NCI-H1092 (cell line): ENCODE measurements at regions not wholly inside any gene's neighbourhood (a gene's known extent, or its start where the extent isn't known, plus 50 kb on each side); places are given as distances from the start of the nearest gene placed in this dataset.
"Not testable (repeated sequence)": the region's sequence is repeated elsewhere in the genome, so short reads cannot be mapped to it uniquely, and the experiment has no call there.

ENCODE experiments used
- DNase-seq: peaks from one replicate; lab custom pipeline; 2025; lab: John Stamatoyannopoulos, UW

GRCh38 chr15:26073430-26074333, 210.6 kb upstream of the ATP10A start:
- DNase-seq, result no peak

DNA sequence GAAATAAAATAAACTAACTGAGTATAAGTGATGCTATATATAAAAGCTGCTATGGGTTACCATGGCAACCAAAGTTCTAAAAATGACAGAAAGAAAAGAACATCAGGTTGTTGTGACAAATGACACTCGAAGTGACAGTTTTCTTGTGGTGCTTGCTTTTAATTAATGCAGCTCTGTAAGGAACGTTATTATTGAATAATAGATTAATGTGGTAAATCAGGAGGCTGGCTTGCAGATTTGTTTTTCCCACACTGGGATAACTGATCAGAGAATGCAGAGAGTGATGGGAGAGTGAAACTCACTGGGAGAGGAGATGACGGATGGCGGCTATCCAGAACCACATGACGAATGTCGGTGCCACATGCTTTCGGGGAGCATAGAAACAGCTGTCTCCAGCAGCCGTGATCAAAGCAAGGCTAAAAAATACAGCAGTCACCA, 207.0 kb upstream of the ATP10A start:
- no peak for DNase-seq

DNA sequence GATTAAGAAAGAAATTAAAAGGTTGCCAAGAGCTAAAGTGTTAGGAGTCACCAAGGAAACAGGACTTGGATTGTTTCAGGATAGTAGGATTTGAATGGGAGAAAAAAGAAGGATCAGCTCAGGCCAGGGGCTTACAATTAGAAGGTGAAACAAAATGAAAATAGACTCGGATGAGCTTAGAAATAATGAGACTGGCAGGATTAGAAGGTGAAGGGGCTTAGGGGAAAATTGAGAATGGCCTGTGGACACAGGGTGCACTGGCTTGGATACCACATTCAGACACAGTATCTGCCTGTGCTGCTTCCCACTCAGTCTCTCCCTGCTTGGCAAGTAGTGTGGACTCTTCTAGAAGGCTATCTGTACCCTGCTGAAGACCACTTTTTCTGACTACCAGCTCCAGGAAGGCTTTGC, 206.1 kb upstream of the ATP10A start:
- no peak for DNase-seq

DNA sequence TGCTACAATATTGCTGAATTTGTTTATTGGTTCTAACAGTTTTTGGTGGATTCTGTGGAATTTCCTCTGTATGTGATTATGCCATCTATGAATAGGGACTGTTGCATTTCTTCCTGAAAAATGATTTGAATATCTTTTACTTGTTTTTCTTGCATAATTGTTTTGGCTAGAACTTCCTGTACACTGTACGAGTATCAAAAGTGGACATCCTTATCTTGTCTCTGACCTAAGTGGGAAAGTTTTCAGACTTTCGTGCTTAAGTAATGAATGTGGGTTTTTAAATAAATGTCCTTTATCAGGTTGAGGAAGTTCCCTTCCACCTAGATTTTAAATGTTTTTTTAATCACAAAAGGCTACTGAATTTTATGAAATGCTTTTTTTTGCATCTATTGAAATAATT, 203.8 kb upstream of the ATP10A start:
- no peak for DNase-seq

DNA sequence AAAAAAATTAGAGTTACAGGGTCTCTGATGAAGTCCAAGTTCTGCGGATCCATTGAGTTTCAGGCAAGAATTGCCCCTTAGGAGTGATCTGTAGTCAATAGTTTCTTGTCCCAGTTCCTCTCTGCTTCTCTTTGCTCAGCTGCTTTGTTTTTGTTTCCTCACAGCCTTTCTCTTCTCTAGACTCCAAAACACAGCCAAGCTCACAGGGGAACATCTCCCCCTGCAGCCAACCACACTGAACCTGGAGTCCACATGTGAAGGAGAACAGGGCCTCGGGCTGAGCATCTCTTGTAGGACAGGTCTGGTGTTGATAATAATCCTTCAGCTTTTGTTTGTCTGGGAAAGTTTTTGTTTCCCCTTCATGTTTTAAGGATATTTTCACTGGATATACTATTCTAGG, 202.6 kb upstream of the ATP10A start:
- no peak for DNase-seq

GRCh38 chr15:26061248-26061647, 198.1 kb upstream of the ATP10A start:
- no peak for DNase-seq

DNA sequence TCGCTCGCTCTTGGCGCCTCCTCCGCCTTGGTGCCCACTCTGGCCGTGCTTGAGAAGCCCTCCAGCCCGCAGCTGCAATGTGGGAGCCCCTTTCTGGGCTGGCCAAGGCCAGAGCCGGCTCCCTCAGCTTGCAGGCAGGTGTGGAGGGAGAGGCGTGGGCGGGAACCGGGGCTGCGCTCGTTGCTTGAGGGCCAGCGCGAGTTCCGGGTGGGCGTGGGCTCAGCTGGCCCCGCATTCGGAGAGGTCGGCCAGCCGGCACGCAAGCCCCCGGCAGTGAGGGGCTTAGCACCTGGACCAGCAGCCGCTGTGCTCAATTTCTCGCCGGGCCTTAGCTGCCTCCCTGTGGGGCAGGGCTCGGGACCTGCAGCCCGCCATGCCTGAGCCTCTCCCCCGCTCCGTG, 193.6 kb upstream of the ATP10A start:
- not testable (repeated sequence) for DNase-seq

- no peak for DNase-seq
Measured at GRCh38 chr15:26051761-26052675, 188.9 kb upstream of the ATP10A start.

DNA sequence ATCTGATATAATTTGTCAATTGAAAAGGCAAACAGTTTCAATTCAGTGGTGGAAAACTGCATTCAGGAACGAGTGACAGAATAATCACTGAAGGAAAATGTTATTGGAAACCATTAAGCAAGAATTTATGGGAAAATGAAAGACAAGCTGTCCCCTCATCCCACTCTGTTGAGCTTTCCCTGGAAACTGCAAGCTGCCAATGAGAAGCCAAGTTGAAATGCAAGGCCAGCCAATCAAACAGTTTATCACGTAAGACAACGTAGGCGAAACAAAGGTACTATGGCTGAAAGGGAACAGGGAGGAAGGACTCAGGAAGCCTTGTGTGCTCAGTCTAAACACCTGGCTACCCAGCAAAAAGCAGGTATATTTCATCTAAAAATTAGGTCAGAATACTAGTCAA, 187.9 kb upstream of the ATP10A start:
- no peak for DNase-seq

- no peak for DNase-seq
Measured at GRCh38 chr15:26049900-26050657, 187.0 kb upstream of the ATP10A start.

DNA sequence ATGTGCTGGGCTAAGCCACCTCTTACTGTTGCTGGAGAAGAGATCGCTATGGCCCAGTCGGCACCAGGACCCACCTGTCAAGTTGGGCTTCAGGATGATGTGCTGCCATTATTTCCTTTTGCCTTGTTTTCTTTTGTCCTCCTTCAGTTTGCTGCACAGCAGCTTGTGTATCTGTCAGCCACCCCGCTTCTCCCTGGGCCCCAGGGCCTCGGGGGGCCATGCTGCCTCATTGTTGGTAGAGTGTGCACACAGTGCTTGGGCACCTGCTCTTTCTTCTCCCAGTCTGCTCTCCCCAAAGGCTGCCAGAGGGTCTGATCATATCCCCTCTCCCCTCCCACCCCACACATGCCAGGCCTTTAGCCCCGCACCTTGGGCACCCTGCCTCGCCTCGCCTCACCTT, 185.5 kb upstream of the ATP10A start:
- DNase-seq, result no peak

- no peak for DNase-seq
Measured at GRCh38 chr15:26045516-26045915, 182.4 kb upstream of the ATP10A start.

DNA sequence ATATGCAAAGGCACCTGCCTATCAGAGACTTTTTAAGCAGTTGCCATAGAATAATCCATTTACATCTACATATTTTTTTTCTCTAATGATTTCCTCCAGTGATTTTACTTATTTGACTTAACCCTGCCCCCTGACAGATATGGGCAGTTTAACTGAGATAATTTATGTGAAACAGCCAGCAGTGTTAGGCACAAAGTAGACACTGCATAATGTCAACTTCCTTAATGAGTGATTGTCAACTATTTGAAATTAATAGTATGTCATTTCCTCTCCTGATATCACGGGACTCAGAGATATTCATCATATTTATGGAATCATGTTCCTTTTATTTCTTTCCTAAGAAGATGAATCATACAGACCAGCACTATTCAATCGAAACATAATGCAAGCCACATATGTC, 179.9 kb upstream of the ATP10A start:
- DNase-seq, result no peak

DNA sequence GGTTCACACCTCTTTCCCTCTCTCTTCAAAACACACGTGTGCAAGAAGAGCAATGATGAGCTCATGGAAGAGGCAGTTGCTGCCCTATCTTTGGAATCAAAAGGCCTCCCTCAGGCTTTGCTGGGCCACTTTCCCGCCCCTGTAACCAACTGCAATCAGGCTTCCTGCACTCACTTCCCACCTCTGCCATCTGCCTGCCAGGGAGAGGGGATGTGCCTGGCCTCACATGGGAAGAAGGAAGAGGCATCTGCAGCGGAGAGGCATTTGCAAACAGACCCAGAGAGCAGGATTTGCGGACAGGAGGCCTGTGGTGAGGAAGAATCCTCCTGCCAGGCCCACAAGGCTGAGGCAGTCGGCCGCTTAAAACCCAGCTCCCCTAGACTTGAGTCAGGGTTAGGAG, 175.6 kb upstream of the ATP10A start:
- DNase-seq, result no peak

GRCh38 chr15:26037369-26037768, 174.2 kb upstream of the ATP10A start:
- DNase-seq, result no peak

GRCh38 chr15:26033493-26033892, 170.4 kb upstream of the ATP10A start:
- no peak for DNase-seq

GRCh38 chr15:26032162-26032846, 169.2 kb upstream of the ATP10A start:
- DNase-seq, result no peak

DNA sequence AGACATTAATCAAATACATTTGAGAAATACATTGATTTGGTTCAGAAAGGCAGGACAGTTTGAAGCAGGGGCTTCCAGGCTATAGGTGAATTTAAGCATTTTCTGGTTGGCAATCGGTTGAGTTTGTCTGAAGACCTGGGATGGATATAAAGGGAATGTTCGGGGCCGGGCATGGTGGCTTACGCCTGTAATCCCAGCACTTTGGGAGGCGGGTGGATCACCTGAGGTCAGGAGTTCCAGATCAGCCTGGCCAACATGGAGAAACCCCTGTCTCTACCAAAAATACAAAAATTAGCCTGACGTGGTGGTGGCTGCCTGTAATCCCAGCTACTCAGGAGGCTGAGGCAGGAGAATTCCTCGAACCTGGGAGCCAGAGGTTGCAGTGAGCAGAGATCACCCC, 166.5 kb upstream of the ATP10A start:
- not testable (repeated sequence) for DNase-seq

- DNase-seq, result no peak
Measured at GRCh38 chr15:26029146-26029545, 166.0 kb upstream of the ATP10A start.

- no peak for DNase-seq
Measured at GRCh38 chr15:26028086-26028740, 165.1 kb upstream of the ATP10A start.

GRCh38 chr15:26026671-26027070, 163.5 kb upstream of the ATP10A start:
- DNase-seq, result not testable (repeated sequence)
